Activated T-cell treated with anti-CD3 and anti-CD28 coated beads, Interleukin-2, amount 50 U/mL, for 4 hours (primary cell): ENCODE measurements at regions not wholly inside any gene's neighbourhood (a gene's known extent, or its start where the extent isn't known, plus 50 kb on each side); places are given as distances from the start of the nearest gene placed in this dataset.

ENCODE experiments used
- ATAC-seq, 2 donors: fragments of 200-7000 bp; cut with Tn5 transposase; one replicate each; pipeline ENCODE4 v1.10.0; 2021
- DNase-seq: peaks from one replicate; pipeline ENCODE4 v3.0.0-alpha.2; 2020
- H3K27me3 Mint-ChIP-seq: one replicate; pipeline ENCODE4 v1.8.0; 2021; ENCODE audit warnings: low read depth, mixed read lengths
- H3K36me3 Mint-ChIP-seq: one replicate; pipeline ENCODE4 v1.8.0; 2022; ENCODE audit warnings: mixed read lengths; ENCODE audit not compliant: insufficient read depth
- H3K4me1 Mint-ChIP-seq: one replicate; pipeline ENCODE4 v1.8.0; 2021; ENCODE audit warnings: low read depth, mixed read lengths
- H3K4me3 Mint-ChIP-seq: one replicate; pipeline ENCODE4 v1.8.0; 2021; ENCODE audit warnings: mild to moderate bottlenecking, moderate library complexity, mixed read lengths
- H3K9me3 Mint-ChIP-seq: one replicate; pipeline ENCODE4 v1.8.0; 2021; ENCODE audit warnings: mixed read lengths

- H3K36me3 Mint-ChIP-seq: no peaks in the 10 kb centered on the region
- H3K9me3 Mint-ChIP-seq: peaks cover 16% of the 10 kb centered on the region
- no peaks in the 10 kb centered on the region for H3K27me3 Mint-ChIP-seq
- no peaks in the 10 kb centered on the region for H3K4me1 Mint-ChIP-seq
- no peak overlapping the region for H3K4me3 Mint-ChIP-seq
- ATAC-seq (no peak), DNase-seq (no peak)
Observed at GRCh38 chr7:53947732-53948131, 594.4 kb upstream of the VSTM2A start.

DNA sequence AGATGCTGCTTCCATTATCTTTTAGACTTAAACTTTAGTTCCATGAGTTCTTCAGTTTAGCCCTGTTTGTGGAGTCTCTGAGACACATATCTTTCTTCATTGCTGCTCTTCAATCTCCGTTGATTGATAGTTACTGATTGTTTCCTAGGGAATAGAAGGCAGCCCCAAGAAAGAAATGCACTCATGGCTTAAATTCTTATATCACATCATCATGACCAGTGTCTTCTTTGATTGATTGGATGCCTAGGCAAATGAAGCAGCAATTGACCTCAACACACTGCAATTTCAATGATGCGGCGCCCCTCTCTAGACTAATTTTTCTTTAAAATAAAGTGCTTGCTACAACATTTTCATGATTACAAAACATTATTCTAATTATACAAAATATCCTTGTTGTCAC lies 576.5 kb upstream of the VSTM2A start:
- Mint-ChIP-seq H3K36me3 (no peaks in the 10 kb centered on the region), H3K4me1 (no peaks in the 10 kb centered on the region), H3K27me3 (no peaks in the 10 kb centered on the region), H3K4me3 (no peak overlapping the region), H3K9me3 (peaks cover 13% of the 10 kb centered on the region)
- no peak for ATAC-seq
- DNase-seq: no peak

GRCh38 chr7:53983480-53983879 lies 558.7 kb upstream of the VSTM2A start:
- Mint-ChIP-seq H3K4me1 (no peaks in the 10 kb centered on the region), H3K4me3 (no peak overlapping the region), H3K36me3 (no peaks in the 10 kb centered on the region), H3K9me3 (peaks cover 42% of the 10 kb centered on the region), H3K27me3 (no peaks in the 10 kb centered on the region)
- no peak for DNase-seq
- no peak for ATAC-seq

DNA sequence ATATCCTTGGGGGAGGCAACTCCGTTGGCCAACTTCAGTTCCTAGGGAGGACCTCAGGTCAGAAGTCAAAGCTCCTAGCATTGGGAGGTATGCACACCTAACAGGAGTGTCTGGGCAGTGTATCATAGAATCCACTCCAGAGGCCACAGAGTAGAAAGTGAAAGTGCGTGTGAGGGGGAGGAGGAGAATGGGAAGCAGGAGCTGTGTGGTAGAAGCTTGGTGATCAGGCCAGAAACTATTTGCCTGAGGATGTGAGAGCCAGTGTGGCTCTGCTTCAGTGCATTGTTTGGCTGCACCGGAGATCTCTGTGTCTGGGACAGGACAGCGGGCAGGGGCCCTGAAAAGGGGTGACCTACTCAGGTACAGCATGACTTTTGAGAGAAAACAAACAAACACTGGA lies 557.4 kb upstream of the VSTM2A start:
- H3K9me3 Mint-ChIP-seq: peaks cover 42% of the 10 kb centered on the region
- H3K4me1 Mint-ChIP-seq: no peaks in the 10 kb centered on the region
- ATAC-seq (no peak), DNase-seq (no peak)
- no peak overlapping the region for H3K4me3 Mint-ChIP-seq
- H3K27me3 Mint-ChIP-seq: no peaks in the 10 kb centered on the region
- H3K36me3 Mint-ChIP-seq: no peaks in the 10 kb centered on the region

- no peaks in the 10 kb centered on the region for H3K27me3 Mint-ChIP-seq
- ATAC-seq (no peak), DNase-seq (no peak)
- no peaks in the 10 kb centered on the region for H3K4me1 Mint-ChIP-seq
- peaks cover 30% of the 10 kb centered on the region for H3K9me3 Mint-ChIP-seq
- H3K4me3 Mint-ChIP-seq: no peak overlapping the region
- no peaks in the 10 kb centered on the region for H3K36me3 Mint-ChIP-seq
Observed at GRCh38 chr7:53988376-53988775, 553.8 kb upstream of the VSTM2A start.

GRCh38 chr7:53993224-53993623 lies 549.0 kb upstream of the VSTM2A start:
- H3K36me3 Mint-ChIP-seq: no peaks in the 10 kb centered on the region
- ATAC-seq: no peak
- H3K27me3 Mint-ChIP-seq: no peaks in the 10 kb centered on the region
- H3K9me3 Mint-ChIP-seq: peaks cover 18% of the 10 kb centered on the region
- DNase-seq: no peak
- no peak overlapping the region for H3K4me3 Mint-ChIP-seq
- H3K4me1 Mint-ChIP-seq: no peaks in the 10 kb centered on the region

DNA sequence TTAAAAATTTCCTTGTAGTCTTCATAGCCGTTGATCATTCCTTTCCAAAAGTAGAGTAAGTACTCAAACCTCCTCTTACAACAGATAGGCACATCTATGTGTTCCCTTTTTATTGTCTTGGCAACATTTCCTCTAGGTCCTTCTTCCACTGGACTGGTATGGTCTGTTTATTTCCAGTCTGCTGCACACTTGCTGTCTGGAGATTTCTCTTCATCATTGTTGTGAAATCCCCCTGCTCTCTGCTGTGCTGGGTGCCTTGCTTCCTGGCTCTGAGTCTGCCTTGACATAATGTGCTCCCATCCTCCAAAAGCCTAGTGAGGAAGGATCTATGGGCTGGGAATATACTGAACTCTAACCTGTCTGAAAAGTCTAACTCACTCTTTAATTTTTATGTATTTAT lies 545.3 kb upstream of the VSTM2A start:
- Mint-ChIP-seq H3K4me1 (no peaks in the 10 kb centered on the region), H3K4me3 (no peak overlapping the region), H3K9me3 (peaks cover 14% of the 10 kb centered on the region), H3K36me3 (no peaks in the 10 kb centered on the region), H3K27me3 (no peaks in the 10 kb centered on the region)
- no peak for ATAC-seq
- no peak for DNase-seq

DNA sequence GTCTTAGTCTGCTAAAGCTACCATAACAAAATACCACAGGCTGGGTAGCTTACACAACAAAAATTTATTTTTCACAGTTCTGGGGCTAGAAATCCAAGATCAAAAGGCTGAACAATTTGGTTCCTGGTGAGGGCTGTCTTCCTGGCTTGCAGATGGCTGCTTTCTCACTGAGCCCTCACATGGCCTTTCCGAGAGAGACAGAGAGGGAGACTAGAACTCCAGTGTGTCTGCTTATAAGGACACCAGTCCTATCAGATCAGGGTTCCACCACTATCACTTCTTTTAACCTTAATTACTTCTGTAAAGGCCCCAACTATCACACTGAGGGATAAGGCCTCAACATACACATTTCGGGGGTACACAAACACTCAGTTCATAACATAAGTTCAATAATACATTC lies 527.4 kb upstream of the VSTM2A start:
- Mint-ChIP-seq H3K4me3 (no peak overlapping the region), H3K4me1 (no peaks in the 10 kb centered on the region), H3K36me3 (no peaks in the 10 kb centered on the region), H3K27me3 (no peaks in the 10 kb centered on the region), H3K9me3 (peaks cover 33% of the 10 kb centered on the region)
- ATAC-seq (no peak), DNase-seq (no peak)

DNA sequence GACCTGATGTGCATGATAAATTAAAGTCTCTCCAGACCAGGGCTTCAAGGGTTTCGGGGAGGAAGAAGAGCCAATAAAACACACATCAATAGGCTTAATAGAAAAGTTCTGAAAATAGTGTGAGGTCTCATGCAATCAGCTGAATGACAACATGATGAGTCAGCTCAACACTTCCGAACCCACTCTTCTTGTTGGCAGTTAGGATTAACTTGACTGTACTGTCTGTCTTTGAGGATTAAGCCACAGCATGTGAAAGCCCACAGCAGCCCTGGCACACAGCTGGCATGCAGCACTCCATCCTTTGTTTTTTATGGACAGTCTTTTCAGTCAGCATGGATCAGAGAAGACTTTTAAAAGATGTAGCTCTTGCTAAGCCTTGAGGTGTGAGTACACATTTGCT lies 526.9 kb upstream of the VSTM2A start:
- DNase-seq: no peak
- H3K9me3 Mint-ChIP-seq: peaks cover 36% of the 10 kb centered on the region
- no peaks in the 10 kb centered on the region for H3K36me3 Mint-ChIP-seq
- no peaks in the 10 kb centered on the region for H3K27me3 Mint-ChIP-seq
- no peak for ATAC-seq
- H3K4me1 Mint-ChIP-seq: no peaks in the 10 kb centered on the region
- H3K4me3 Mint-ChIP-seq: no peak overlapping the region

- no peaks in the 10 kb centered on the region for H3K36me3 Mint-ChIP-seq
- peaks cover 11% of the 10 kb centered on the region for H3K9me3 Mint-ChIP-seq
- no peaks in the 10 kb centered on the region for H3K27me3 Mint-ChIP-seq
- DNase-seq (no peak), ATAC-seq (no peak)
- H3K4me1 Mint-ChIP-seq: no peaks in the 10 kb centered on the region
- H3K4me3 Mint-ChIP-seq: no peak overlapping the region
Observed at GRCh38 chr7:54037873-54038272, 504.3 kb upstream of the VSTM2A start.

DNA sequence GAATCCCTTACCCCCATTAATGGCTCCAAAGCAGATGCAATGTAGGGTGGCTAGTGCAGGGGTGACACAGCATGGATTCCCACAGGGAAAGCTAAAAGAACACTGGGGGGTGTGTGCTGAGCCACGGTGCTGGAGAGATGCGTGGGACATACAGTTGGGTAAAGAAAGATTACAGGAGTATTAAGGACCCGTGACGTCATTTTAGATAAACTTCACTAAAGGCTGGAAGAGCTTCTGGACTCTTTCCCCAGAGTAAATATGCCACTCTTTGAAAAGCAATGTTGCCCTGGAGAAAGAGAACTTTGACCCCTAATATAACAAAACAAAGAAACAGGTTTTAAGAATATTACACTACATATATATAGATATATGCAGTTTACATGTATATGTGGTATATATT lies 481.5 kb upstream of the VSTM2A start:
- Mint-ChIP-seq H3K36me3 (no peaks in the 10 kb centered on the region), H3K9me3 (peaks cover 36% of the 10 kb centered on the region), H3K27me3 (no peaks in the 10 kb centered on the region), H3K4me1 (no peaks in the 10 kb centered on the region), H3K4me3 (no peak overlapping the region)
- no peak for ATAC-seq
- no peak for DNase-seq

DNA sequence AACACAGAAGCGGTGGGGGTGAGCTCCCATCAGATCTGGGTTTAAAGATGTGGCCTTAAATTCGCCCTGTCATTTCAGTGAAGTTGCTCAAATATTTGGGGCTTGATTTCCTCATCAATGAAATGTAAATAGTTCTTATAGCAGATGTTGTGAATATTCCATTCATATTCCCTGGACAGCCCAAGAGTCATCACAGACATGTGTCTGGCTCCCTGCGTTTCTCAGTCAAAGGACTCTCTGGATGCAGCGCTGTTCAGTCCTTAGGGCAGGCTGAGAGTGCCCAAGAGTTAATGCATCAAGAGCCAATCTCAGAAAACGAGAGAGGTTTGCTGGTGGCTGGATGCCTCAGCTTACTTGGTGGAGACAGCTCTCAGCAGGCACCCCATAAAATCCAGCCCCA lies 475.5 kb upstream of the VSTM2A start:
- DNase-seq: no peak
- Mint-ChIP-seq H3K9me3 (peaks cover 21% of the 10 kb centered on the region), H3K4me3 (no peak overlapping the region)

DNA sequence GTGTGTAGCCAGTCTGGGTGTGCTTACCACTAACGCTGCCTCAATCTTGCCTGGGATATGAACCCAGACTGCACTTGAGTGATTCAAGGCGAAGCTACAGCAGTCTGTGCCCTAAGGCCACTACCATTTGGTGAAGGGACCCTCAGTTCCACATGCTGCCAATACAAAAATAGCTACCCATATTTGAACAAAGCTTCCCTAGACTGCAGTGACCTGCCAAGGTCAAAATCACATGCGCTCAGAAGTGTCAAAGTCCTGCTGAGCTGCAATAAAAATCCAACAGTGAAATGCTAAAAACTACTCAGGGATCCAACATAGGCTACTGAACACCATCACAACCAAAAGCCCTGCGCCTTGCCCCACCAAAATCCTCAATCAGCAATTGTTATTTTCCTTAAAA lies 472.3 kb upstream of the VSTM2A start:
- Mint-ChIP-seq H3K36me3 (no peaks in the 10 kb centered on the region), H3K27me3 (no peaks in the 10 kb centered on the region), H3K9me3 (peaks cover 12% of the 10 kb centered on the region), H3K4me1 (no peaks in the 10 kb centered on the region), H3K4me3 (no peak overlapping the region)
- no peak for ATAC-seq
- no peak for DNase-seq

More for the DNA sequence above, 475.5 kb upstream of the VSTM2A start:
- no peak for ATAC-seq
- no peaks in the 10 kb centered on the region for H3K27me3 Mint-ChIP-seq
- no peaks in the 10 kb centered on the region for H3K36me3 Mint-ChIP-seq
- no peaks in the 10 kb centered on the region for H3K4me1 Mint-ChIP-seq

- Mint-ChIP-seq H3K4me3 (no peak overlapping the region), H3K36me3 (no peaks in the 10 kb centered on the region), H3K4me1 (no peaks in the 10 kb centered on the region), H3K9me3 (peaks cover 13% of the 10 kb centered on the region), H3K27me3 (no peaks in the 10 kb centered on the region)
- no peak for ATAC-seq
- no peak for DNase-seq
Observed at GRCh38 chr7:54072710-54073109, 469.5 kb upstream of the VSTM2A start.

GRCh38 chr7:54076616-54077015 lies 465.6 kb upstream of the VSTM2A start:
- Mint-ChIP-seq H3K4me1 (no peaks in the 10 kb centered on the region), H3K36me3 (no peaks in the 10 kb centered on the region), H3K27me3 (no peaks in the 10 kb centered on the region), H3K9me3 (peaks cover 28% of the 10 kb centered on the region), H3K4me3 (no peak overlapping the region)
- DNase-seq (no peak), ATAC-seq (no peak)

DNA sequence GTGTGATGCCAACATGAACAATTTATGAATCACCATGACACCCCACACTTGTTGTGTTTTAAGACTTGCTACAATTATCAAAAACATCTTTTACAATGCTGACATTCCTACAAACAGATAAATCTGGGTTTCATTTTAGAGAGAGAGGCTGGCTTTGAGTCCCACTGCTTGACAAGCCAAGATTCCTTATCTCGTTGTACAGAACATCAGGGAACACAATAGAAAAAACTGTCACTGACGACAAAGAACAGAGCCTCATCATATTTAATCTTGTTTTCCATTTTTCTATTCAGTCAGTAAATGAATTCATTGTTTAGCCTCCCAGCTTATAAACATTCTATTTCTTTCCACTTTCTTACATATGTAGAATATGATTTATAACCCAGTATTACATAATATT lies 461.6 kb upstream of the VSTM2A start:
- DNase-seq (no peak), ATAC-seq (no peak)
- Mint-ChIP-seq H3K9me3 (peaks cover 20% of the 10 kb centered on the region), H3K4me3 (no peak overlapping the region), H3K4me1 (no peaks in the 10 kb centered on the region), H3K27me3 (no peaks in the 10 kb centered on the region), H3K36me3 (no peaks in the 10 kb centered on the region)
